HEK293 (cell line): ENCODE measurements at regions not wholly inside any gene's neighbourhood (a gene's known extent, or its start where the extent isn't known, plus 50 kb on each side); places are given as distances from the start of the nearest gene placed in this dataset.

Experiments
- CTCF ChIA-PET: fragments of 350-600 bp; formaldehyde crosslinking; extraction: SDS; loops from one replicate; lab custom pipeline; 2021; ENCODE audit warnings: antibody characterized with exemption; lab: Yijun Ruan, JAX
- POLR2A ChIA-PET: fragments of 300-600 bp; formaldehyde crosslinking; extraction: SDS; loops from one replicate; lab custom pipeline; 2020; ENCODE audit warnings: antibody characterized with exemption, inconsistent platforms; lab: Yijun Ruan, JAX
- H3K27ac ChIP-seq: fragments of 200-500 bp; sonication (Bioruptor generic); 2 replicates; pipeline ENCODE4 v1.5.1; 2014; ENCODE audit warnings: low read depth, low read length, control low read depth, inconsistent platforms; ENCODE audit errors: extremely low read depth
- H3K36me3 ChIP-seq, 2 experiments: fragments of 200-500 bp in 1 of 2; sonication (Bioruptor generic) in 1 of 2; 1 replicate in 1 of 2; 2 replicates in 1 of 2; pipeline ENCODE4 v1.5.1; 2014 to 2017; ENCODE audit warnings: inconsistent platforms in 2 of 2, low read length in 2 of 2; ENCODE audit not compliant: control insufficient read depth in 2 of 2, insufficient read depth in 1 of 2
- H3K4me1 ChIP-seq: fragments of 200-500 bp; sonication (Bioruptor generic); 2 replicates; pipeline ENCODE4 v1.5.1; 2014; ENCODE audit warnings: mild to moderate bottlenecking, low read length, inconsistent platforms; ENCODE audit not compliant: control insufficient read depth, insufficient read depth
- H3K4me3 ChIP-seq: 2 replicates; pipeline ENCODE4 v1.5.1; 2011; ENCODE audit warnings: low read depth, mild to moderate bottlenecking, control low read depth, low read length, moderate library complexity
- H3K9me3 ChIP-seq: fragments of 200-500 bp; sonication (Bioruptor generic); 2 replicates; pipeline ENCODE4 v1.5.1; 2014; ENCODE audit warnings: low read depth, low read length, inconsistent platforms; ENCODE audit not compliant: control insufficient read depth, insufficient read depth
- BCL11A ChIP-seq: fragments of 450-650 bp; formaldehyde crosslinking; IDR thresholded peaks from 2 replicates; pipeline ENCODE4 v1.5.1; 2016; ENCODE audit warnings: low read depth, missing biosample characterization, missing genetic modification characterization
- FEZF1 ChIP-seq: fragments of 450-650 bp; formaldehyde crosslinking; IDR thresholded peaks from 2 replicates; pipeline ENCODE4 v1.5.1; 2016; ENCODE audit warnings: missing biosample characterization, missing genetic modification characterization
- KLF16 ChIP-seq: fragments of 450-650 bp; formaldehyde crosslinking; IDR thresholded peaks from 2 replicates; pipeline ENCODE4 v1.5.1; 2017; ENCODE audit warnings: missing biosample characterization, missing genetic modification characterization
- PRDM4 ChIP-seq: fragments of 450-650 bp; formaldehyde crosslinking; IDR thresholded peaks from 2 replicates; pipeline ENCODE4 v1.5.1; 2017; ENCODE audit warnings: missing biosample characterization, missing genetic modification characterization
- ZFHX2 ChIP-seq: fragments of 450-650 bp; formaldehyde crosslinking; conservative IDR thresholded peaks from 2 replicates; pipeline ENCODE4 v1.5.1; 2016; ENCODE audit warnings: missing biosample characterization, missing genetic modification characterization
- ZNF157 ChIP-seq: fragments of 450-650 bp; formaldehyde crosslinking; IDR thresholded peaks from 2 replicates; pipeline ENCODE4 v1.5.1; 2016; ENCODE audit warnings: missing biosample characterization, missing genetic modification characterization
- ZNF19 ChIP-seq: fragments of 450-650 bp; formaldehyde crosslinking; IDR thresholded peaks from 2 replicates; pipeline ENCODE4; 2016; ENCODE audit warnings: missing biosample characterization, missing genetic modification characterization, low read depth
- ZNF221 ChIP-seq: fragments of 450-650 bp; formaldehyde crosslinking; IDR thresholded peaks from 2 replicates; pipeline ENCODE4 v1.5.1; 2017; ENCODE audit warnings: missing biosample characterization, missing genetic modification characterization, borderline replicate concordance
- ZNF266 ChIP-seq: fragments of 450-650 bp; formaldehyde crosslinking; IDR thresholded peaks from 2 replicates; pipeline ENCODE4 v1.5.1; 2016; ENCODE audit warnings: missing biosample characterization, missing genetic modification characterization, low read depth
- ZNF280C ChIP-seq: fragments of 450-650 bp; formaldehyde crosslinking; IDR thresholded peaks from 2 replicates; pipeline ENCODE4 v1.5.1; 2016; ENCODE audit warnings: missing biosample characterization, missing genetic modification characterization
- ZNF302 ChIP-seq: fragments of 450-650 bp; formaldehyde crosslinking; IDR thresholded peaks from 2 replicates; pipeline ENCODE4 v1.5.1; 2016; ENCODE audit warnings: missing biosample characterization, missing genetic modification characterization, low read depth
- ZNF404 ChIP-seq: fragments of 450-650 bp; formaldehyde crosslinking; IDR thresholded peaks from 2 replicates; pipeline ENCODE4 v1.5.1; 2017; ENCODE audit warnings: missing biosample characterization, missing genetic modification characterization
- ZNF423 ChIP-seq: fragments of 450-650 bp; formaldehyde crosslinking; IDR thresholded peaks from 2 replicates; pipeline ENCODE4 v1.5.1; 2016; ENCODE audit warnings: missing biosample characterization, missing genetic modification characterization
- ZNF521 ChIP-seq: fragments of 450-650 bp; formaldehyde crosslinking; IDR thresholded peaks from 2 replicates; pipeline ENCODE4 v1.5.1; 2017; ENCODE audit warnings: missing biosample characterization, mild to moderate bottlenecking, missing genetic modification characterization
- ZNF529 ChIP-seq: fragments of 450-650 bp; formaldehyde crosslinking; IDR thresholded peaks from 2 replicates; pipeline ENCODE4 v1.5.1; 2017; ENCODE audit warnings: missing genetic modification characterization, missing biosample characterization; ENCODE audit not compliant: insufficient replicate concordance
- ZNF639 ChIP-seq: fragments of 450-650 bp; formaldehyde crosslinking; IDR thresholded peaks from 2 replicates; pipeline ENCODE4 v1.5.1; 2016; ENCODE audit warnings: missing biosample characterization, missing genetic modification characterization
- ZNF707 ChIP-seq: fragments of 450-650 bp; formaldehyde crosslinking; IDR thresholded peaks from 2 replicates; pipeline ENCODE4 v1.5.1; 2016; ENCODE audit warnings: missing biosample characterization, missing genetic modification characterization

- ChIA-PET POLR2A (no interaction called here), CTCF (no interaction called here)
- no peak overlapping the region for H3K27ac ChIP-seq
- no peaks in the 10 kb centered on the region for H3K36me3 ChIP-seq
- no peaks in the 10 kb centered on the region for H3K9me3 ChIP-seq
- TF ChIP-seq ZNF266 = no peak
- TF ChIP-seq ZFHX2 = no peak
- TF ChIP-seq ZNF302 (tag by site-specific recombination) = no peak
- no peak for TF ChIP-seq ZNF707 (tag by site-specific recombination)
- TF ChIP-seq ZNF529 (tag by site-specific recombination) = no peak
- no peak for TF ChIP-seq ZNF157 (tag by site-specific recombination)
- TF ChIP-seq ZNF423 (tag by site-specific recombination) = no peak
- TF ChIP-seq KLF16 = no peak
- no peak for TF ChIP-seq ZNF221 (tag by site-specific recombination)
- no peak for TF ChIP-seq ZNF404 (tag by site-specific recombination)
- no peak for TF ChIP-seq ZNF521 (tag by site-specific recombination)
- no peak for TF ChIP-seq ZNF19 (tag by site-specific recombination)
- no peak for TF ChIP-seq BCL11A (tag by site-specific recombination)
- no peak for TF ChIP-seq PRDM4 (tag by site-specific recombination)
- TF ChIP-seq ZNF280C = no peak
- no peak overlapping the region for H3K4me3 ChIP-seq
- peaks cover 8% of the 10 kb centered on the region; the same call in 1 of the 2 replicates for H3K4me1 ChIP-seq
These were observed 163.2 kb upstream of the ZNF32 start for GRCh38 chr10:43811871-43812270.

GRCh38 chr10:43809211-43809930 lies 160.7 kb upstream of the ZNF32 start:
- H3K9me3 ChIP-seq = no peaks in the 10 kb centered on the region
- ChIA-PET POLR2A (no interaction called here), CTCF (interaction anchor here (0.7 kb wide), 1 partner anchor 490 kb away, joined by 3 read pairs; no protein-coding TSS in a partner anchor)
- H3K4me1 ChIP-seq = peaks cover 8% of the 10 kb centered on the region; the same call in 1 of the 2 replicates
- TF ChIP-seq FEZF1 (tag by site-specific recombination) (peak; percentile 51), ZNF639 (no peak), PRDM4 (tag by site-specific recombination) (peak; percentile 27; the same call in 1 of the 2 replicates), ZNF529 (tag by site-specific recombination) (no peak), ZNF221 (tag by site-specific recombination) (no peak)
- no peak overlapping the region for H3K27ac ChIP-seq
- no peaks in the 10 kb centered on the region for H3K36me3 ChIP-seq
- H3K4me3 ChIP-seq = no peak overlapping the region
